ENCODE measurements at regions not wholly inside any gene's neighbourhood (a gene's known extent, or its start where the extent isn't known, plus 50 kb on each side); places are given as distances from the start of the nearest gene placed in this dataset.
A peak's percentile ranks its signal among the peaks of the same experiment; 100 is the strongest.

- no peak overlapping the region for H4K8ac ChIP-seq (replicated peaks; ENCODE audit: insufficient read length, low read depth, low read length)
- H2BK12ac ChIP-seq (ENCODE audit: insufficient read length, low read depth, low read length) = no peak overlapping the region
- Mint-ChIP-seq H3K4me3 (no peak overlapping the region), H3K27me3 (ENCODE audit: low read depth) (no peaks in the 10 kb centered on the region; the same call in 1 of the 2 replicates), H3K27ac (peak overlapping the region in 1 of 3 experiments; percentile 67; a peak in 1 of 7 replicates), H3K36me3 (ENCODE audit: insufficient read depth in 1 of 3, low read depth in 3 of 3) (no peaks in the 10 kb centered on the region; a peak in 1 of 7 replicates), H3K4me1 (peaks cover 22 to 24% of the 10 kb centered on the region in 2 experiments), H3K9me3 (no peaks in the 10 kb centered on the region)
- no peak overlapping the region for H2BK5ac ChIP-seq (ENCODE audit: insufficient read length, low read length)
- H2BK20ac ChIP-seq (ENCODE audit: low read depth, low read length, poor library complexity, severe bottlenecking) = no peak overlapping the region
- H3K18ac ChIP-seq (ENCODE audit: insufficient read length, low read depth, low read length) = no peak overlapping the region
- no peak overlapping the region for H4K91ac ChIP-seq (ENCODE audit: insufficient read length, low read depth, low read length)
- no peaks in the 10 kb centered on the region for H3K9me3 ChIP-seq (ENCODE audit: control insufficient read depth, low read depth, low read length)
- H3K14ac ChIP-seq (ENCODE audit: insufficient read depth, low read length) = no peak overlapping the region
- H2BK15ac ChIP-seq (ENCODE audit: low read depth, low read length) = no peak overlapping the region
- no peak overlapping the region for H3K56ac ChIP-seq (ENCODE audit: insufficient read length, low read depth, low read length)
- H3K4me2 ChIP-seq (ENCODE audit: insufficient read depth, insufficient read length, low read length) = no peak overlapping the region
- no peak for TF ChIP-seq CTCF (conservative IDR thresholded peaks at IDR 0.05)
- H3T11ph ChIP-seq (ENCODE audit: low read length) = no peak overlapping the region
- no peaks in the 10 kb centered on the region for H3K27me3 ChIP-seq (ENCODE audit: insufficient read depth, low read length)
- peaks cover 5% of the 10 kb centered on the region; the same call in 1 of the 2 replicates for H3K4me1 ChIP-seq (ENCODE audit: insufficient read depth, low read length)
- no peak overlapping the region for H3K9ac ChIP-seq (ENCODE audit: extremely low read depth, insufficient read length, low read length)
- no peak overlapping the region for H2AFZ ChIP-seq (ENCODE audit: low read length)
- WGBS (ENCODE audit: extremely low coverage, insufficient read length, low lambda C conversion rate) = no CpG with 5 or more reads among the region's 7 CpGs
- H2BK120ac ChIP-seq (ENCODE audit: low read depth, low read length, poor library complexity, severe bottlenecking) = no peak overlapping the region
- no peaks in the 10 kb centered on the region for H3K79me2 ChIP-seq (ENCODE audit: insufficient read depth, low read length)
- H3K27ac ChIP-seq (ENCODE audit: insufficient read length, low read depth, low read length) = no peak overlapping the region
- H4K5ac ChIP-seq (ENCODE audit: insufficient read length, low read depth, low read length) = no peak overlapping the region
- H2AK5ac ChIP-seq (ENCODE audit: insufficient read length, low read length) = no peak overlapping the region
- no peaks in the 10 kb centered on the region for H3K79me1 ChIP-seq (ENCODE audit: insufficient read depth, low read depth, low read length, poor library complexity, severe bottlenecking)
- no peaks in the 10 kb centered on the region for H3K23me2 ChIP-seq (ENCODE audit: insufficient read length, low read depth, low read length, poor library complexity, severe bottlenecking)
- no peaks in the 10 kb centered on the region for H4K20me1 ChIP-seq (ENCODE audit: control insufficient read depth, insufficient read depth, insufficient read length)
- no peak for DNase-seq
- H3K4ac ChIP-seq (ENCODE audit: low read depth, low read length) = no peak overlapping the region
- H3K23ac ChIP-seq (ENCODE audit: insufficient read length, low read depth, low read length) = no peak overlapping the region
Observed at GRCh38 chr5:118529361-118530144, 458.8 kb downstream of the DTWD2 start.
